ENCODE measurements at regions not wholly inside any gene's neighbourhood (a gene's known extent, or its start where the extent isn't known, plus 50 kb on each side); places are given as distances from the start of the nearest gene placed in this dataset.
"Not testable (repeated sequence)": the region's sequence is repeated elsewhere in the genome, so short reads cannot be mapped to it uniquely, and the experiment has no call there.

- no peak overlapping the region for H3K4me3 ChIP-seq (ENCODE audit: low read depth, low read length)
- no peak for DNase-seq (ENCODE audit: low read depth)
- TF ChIP-seq CTCF (IDR thresholded peaks at IDR 0.05; ENCODE audit: insufficient read depth, low read depth, low read length) = no peak
Measured at GRCh38 chr6:119436583-119436982, 87.0 kb upstream of the MAN1A1 start.

- TF ChIP-seq CTCF (IDR thresholded peaks at IDR 0.05; ENCODE audit: insufficient read depth, low read depth, low read length) = no peak
- H3K4me3 ChIP-seq (ENCODE audit: low read depth, low read length) = no peak overlapping the region
- no peak for DNase-seq (ENCODE audit: low read depth)
Measured at GRCh38 chr6:119431799-119432198, 82.2 kb upstream of the MAN1A1 start.

- no peak overlapping the region for H3K4me3 ChIP-seq (ENCODE audit: low read depth, low read length)
- DNase-seq (ENCODE audit: low read depth) = peak; percentile 45
- TF ChIP-seq CTCF (IDR thresholded peaks at IDR 0.05; ENCODE audit: insufficient read depth, low read depth, low read length) = no peak
Measured at GRCh38 chr6:119430805-119431204, 81.2 kb upstream of the MAN1A1 start.

GRCh38 chr6:119428633-119429032 is 79.1 kb upstream of the MAN1A1 start:
- TF ChIP-seq CTCF (IDR thresholded peaks at IDR 0.05; ENCODE audit: insufficient read depth, low read depth, low read length) = no peak
- no peak overlapping the region for H3K4me3 ChIP-seq (ENCODE audit: low read depth, low read length)
- no peak for DNase-seq (ENCODE audit: low read depth)

GRCh38 chr6:119426619-119427018 is 77.1 kb upstream of the MAN1A1 start:
- no peak for TF ChIP-seq CTCF (IDR thresholded peaks at IDR 0.05; ENCODE audit: insufficient read depth, low read depth, low read length)
- DNase-seq (ENCODE audit: low read depth) = peak; percentile 26
- no peak overlapping the region for H3K4me3 ChIP-seq (ENCODE audit: low read depth, low read length)

- no peak for DNase-seq (ENCODE audit: low read depth)
- H3K4me3 ChIP-seq (ENCODE audit: low read depth, low read length) = no peak overlapping the region
- TF ChIP-seq CTCF (IDR thresholded peaks at IDR 0.05; ENCODE audit: insufficient read depth, low read depth, low read length) = no peak
Measured at GRCh38 chr6:119423996-119424395, 74.4 kb upstream of the MAN1A1 start.

GRCh38 chr6:119418084-119418483 is 68.5 kb upstream of the MAN1A1 start:
- H3K4me3 ChIP-seq (ENCODE audit: low read depth, low read length); DNase-seq (ENCODE audit: low read depth): not testable (repeated sequence)
